HG02885 (cell line): ENCODE measurements at regions not wholly inside any gene's neighbourhood (a gene's known extent, or its start where the extent isn't known, plus 50 kb on each side); places are given as distances from the start of the nearest gene placed in this dataset.
"Not testable (repeated sequence)": the region's sequence is repeated elsewhere in the genome, so short reads cannot be mapped to it uniquely, and the experiment has no call there.

Source experiments
- ATAC-seq: cut with Tn5 transposase; IDR thresholded peaks from one replicate; pipeline ENCODE4 v1.9.1; 2021; ENCODE audit warnings: mild to moderate bottlenecking; ENCODE audit not compliant: unreplicated experiment, poor library complexity

GRCh38 chr9:64370344-64370743 is 914.7 kb downstream of the FOXD4L5 start:
- ATAC-seq = not testable (repeated sequence)

GRCh38 chr9:64369644-64370043 is 915.4 kb downstream of the FOXD4L5 start:
- not testable (repeated sequence) for ATAC-seq

- peak; percentile 100 for ATAC-seq
Observed at GRCh38 chr9:64369114-64369513, 915.9 kb downstream of the FOXD4L5 start.

GRCh38 chr9:64368644-64368942 is 916.4 kb downstream of the FOXD4L5 start:
- ATAC-seq = not testable (repeated sequence)

GRCh38 chr9:64367826-64368643 is 917.0 kb downstream of the FOXD4L5 start:
- ATAC-seq = not testable (repeated sequence)
